ENCODE measurements at regions not wholly inside any gene's neighbourhood (a gene's known extent, or its start where the extent isn't known, plus 50 kb on each side); places are given as distances from the start of the nearest gene placed in this dataset.

DNA sequence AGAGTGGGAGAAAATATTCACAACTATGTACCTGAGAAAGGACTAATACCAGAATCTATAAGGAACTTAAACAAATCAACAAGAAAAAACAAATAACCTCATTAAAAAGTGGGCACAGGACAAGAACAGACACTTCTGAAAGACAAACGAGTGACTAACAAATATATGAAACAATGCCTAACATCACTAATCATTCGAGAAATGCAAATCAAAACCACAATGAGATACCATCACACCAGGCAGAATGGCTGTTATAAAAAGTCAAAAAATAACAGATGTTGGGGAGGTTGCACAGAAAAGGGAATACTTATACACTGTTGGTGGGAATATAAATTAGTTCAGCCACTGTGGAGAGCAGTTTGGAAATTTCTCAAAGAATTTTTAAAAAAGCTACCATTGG is 83.5 kb upstream of the WSCD1 start:
- TF ChIP-seq, protein P1, sequence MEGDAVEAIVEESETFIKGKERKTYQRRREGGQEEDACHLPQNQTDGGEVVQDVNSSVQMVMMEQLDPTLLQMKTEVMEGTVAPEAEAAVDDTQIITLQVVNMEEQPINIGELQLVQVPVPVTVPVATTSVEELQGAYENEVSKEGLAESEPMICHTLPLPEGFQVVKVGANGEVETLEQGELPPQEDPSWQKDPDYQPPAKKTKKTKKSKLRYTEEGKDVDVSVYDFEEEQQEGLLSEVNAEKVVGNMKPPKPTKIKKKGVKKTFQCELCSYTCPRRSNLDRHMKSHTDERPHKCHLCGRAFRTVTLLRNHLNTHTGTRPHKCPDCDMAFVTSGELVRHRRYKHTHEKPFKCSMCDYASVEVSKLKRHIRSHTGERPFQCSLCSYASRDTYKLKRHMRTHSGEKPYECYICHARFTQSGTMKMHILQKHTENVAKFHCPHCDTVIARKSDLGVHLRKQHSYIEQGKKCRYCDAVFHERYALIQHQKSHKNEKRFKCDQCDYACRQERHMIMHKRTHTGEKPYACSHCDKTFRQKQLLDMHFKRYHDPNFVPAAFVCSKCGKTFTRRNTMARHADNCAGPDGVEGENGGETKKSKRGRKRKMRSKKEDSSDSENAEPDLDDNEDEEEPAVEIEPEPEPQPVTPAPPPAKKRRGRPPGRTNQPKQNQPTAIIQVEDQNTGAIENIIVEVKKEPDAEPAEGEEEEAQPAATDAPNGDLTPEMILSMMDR (optimal IDR thresholded peaks at IDR 0.05 in 1 of 3, IDR thresholded peaks at IDR 0.05 in 1 of 3, conservative IDR thresholded peaks at IDR 0.05 in 1 of 3; ENCODE audit: extremely low read depth in 1 of 3, insufficient read depth in 2 of 3, low read length in 3 of 3) = no peak
- TF ChIP-seq EZH2 (IDR thresholded peaks at IDR 0.05; ENCODE audit: low read length) = no peak

Measured in keratinocyte (primary cell).